NCI-H345 (cell line): ENCODE measurements at regions not wholly inside any gene's neighbourhood (a gene's known extent, or its start where the extent isn't known, plus 50 kb on each side); places are given as distances from the start of the nearest gene placed in this dataset.
"Not testable (repeated sequence)": the region's sequence is repeated elsewhere in the genome, so short reads cannot be mapped to it uniquely, and the experiment has no call there.

Experiments
- DNase-seq: peaks from one replicate; lab custom pipeline; 2025; lab: John Stamatoyannopoulos, UW

DNA sequence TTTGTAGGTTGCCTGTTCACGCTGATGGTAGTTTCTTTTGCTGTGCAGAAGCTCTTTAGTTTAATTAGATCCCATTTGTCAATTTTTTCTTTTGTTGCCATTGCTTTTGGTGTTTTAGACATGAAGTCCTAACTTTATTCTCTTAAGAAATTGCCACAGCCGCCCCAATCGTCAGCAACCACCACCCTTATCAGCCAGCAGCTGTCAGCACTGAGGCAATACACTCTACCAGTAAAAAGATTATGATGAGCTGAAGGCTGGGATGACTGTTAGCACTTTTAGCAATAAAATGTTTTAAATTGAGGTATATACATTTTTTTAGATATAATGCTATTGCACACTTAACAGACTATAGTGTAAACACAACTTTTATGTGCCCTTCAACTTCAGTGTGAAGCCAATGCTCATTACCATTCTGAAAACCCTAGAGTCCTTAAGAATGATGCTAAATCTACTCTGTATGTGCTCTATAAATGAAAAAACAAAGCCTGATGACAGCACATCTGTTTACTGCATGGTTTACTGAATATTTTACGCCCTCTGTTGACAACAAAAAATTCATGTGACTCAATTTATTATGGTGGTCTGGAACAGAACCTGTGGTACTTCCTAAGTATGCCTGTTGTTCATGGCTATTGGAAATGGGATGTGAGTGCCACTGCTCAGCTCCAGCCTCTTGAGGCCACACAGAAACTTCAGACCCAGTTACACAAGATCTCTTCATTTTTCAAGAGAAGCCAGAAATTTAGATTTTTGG lies 197.4 kb downstream of the DUSP6 start:
- no peak for DNase-seq

DNA sequence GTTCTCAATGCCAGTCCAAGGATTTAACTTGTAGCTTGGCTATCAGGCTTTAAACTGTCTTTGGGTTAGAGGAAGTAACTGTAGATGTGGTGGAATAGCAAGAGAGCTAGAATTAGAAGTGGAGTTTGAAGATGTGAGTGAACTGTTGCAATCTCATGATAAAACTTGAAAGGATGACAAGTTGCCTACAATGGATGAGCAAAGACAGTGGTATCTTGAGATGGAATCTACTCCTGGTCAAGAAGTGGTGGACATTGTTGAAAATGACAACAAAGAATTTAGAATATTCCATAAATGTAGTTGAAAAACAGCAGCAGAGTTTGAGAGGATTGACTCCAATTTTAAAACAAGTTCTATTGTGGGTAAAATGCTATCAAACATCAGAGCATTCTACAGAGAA lies 199.0 kb downstream of the DUSP6 start:
- no peak for DNase-seq

DNA sequence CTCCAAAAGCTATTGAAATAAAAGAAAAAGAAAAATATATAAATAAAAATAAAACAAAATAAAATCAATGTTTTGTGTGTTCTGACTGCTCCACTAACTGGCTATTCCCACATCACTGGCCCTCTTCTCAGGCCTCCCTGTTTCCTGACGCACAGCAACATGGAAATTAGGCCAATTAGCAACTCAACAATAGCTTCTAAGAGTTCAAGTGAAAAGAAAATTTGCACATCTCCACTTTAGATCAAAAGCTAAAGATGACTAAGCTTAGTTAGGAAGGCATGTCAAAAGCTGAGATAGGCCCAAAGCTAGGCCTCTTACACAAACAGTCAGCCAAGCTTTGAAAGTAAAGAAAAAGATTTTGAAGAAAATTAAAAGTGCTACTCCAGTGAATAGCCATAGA lies 200.8 kb downstream of the DUSP6 start:
- DNase-seq: no peak

DNA sequence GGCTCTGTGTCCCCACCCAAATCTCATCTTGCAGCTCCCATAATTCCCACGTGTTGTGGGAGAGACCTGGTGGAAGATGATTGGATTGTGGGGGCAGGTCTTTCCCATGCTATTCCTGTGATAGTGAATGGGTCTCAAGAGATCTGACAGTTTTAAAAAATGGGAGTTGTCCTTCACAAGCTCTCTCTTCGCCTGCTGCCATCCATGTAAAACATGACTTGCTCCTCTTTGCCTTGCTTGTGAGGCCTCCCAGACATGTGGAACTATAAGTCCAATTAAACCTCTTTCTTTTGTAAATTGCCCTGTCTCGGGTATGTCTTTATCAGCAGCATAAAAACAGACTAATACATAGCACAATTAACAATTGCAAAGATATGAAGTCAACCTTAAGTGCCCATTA lies 201.5 kb downstream of the DUSP6 start:
- not testable (repeated sequence) for DNase-seq

DNA sequence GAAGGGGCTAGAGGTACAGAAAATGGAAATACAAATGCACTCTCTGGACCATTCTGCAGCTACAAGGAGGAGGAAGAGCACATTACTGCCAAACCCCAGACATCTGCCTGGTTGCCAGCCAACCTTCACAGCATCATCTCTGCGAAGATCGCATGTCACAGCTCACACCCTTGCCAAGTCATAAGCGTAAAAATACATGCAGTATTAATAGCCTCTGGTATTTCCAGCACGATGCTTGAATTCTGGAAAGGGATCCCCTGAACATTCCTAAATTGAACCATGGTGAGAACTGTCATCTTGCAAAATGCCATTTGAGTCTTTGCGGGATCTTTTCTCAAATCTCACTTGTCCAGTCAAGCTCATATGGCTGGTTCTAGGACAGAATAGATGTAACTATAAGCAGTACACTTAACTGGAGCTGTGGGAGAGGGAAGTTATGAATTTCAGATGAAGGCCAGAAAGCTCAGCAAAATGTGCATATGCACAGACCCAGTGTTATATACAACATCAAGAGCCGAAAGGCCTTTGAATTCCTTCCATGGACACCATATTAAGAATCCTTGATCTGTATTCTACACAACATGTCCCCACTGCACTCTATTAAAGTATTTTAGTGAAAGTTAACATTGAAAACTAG lies 211.6 kb downstream of the DUSP6 start:
- DNase-seq: no peak

DNA sequence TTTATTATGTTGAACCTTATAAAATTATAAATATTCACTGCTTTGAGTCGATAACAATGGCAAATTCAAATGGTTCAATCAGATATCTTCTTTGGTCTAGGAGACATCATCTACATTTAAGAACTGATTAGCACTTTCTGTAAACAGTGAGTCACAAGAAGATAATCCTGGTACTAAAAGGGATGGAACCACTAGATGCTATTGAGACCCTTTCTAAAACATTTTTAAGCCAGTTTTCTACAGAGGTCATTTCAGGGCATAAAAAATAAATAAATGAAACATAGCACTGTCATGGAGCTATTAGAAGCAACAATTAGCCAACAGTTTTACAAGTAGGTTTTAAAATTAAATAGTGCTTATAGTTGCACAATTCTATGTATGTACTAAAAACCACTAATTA lies 212.2 kb downstream of the DUSP6 start:
- DNase-seq: no peak

DNA sequence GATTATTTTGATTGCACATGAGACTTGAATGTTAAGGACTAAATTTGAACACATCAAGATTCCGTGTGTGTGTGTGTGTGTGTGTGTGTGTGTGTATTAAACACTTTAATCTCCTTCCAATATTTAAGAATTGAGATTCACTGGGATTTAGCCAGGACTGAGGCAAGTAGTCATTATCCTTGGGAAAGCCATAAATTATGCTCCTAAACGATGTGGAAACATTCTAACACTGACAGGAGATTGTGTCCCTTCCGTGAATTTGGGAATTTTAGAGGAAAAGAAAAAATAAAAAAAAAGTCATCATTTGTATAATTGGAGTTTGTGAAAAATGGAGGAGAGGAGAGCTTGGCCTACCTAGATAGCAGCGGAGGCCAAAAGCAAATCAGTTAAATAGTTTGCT lies 212.9 kb downstream of the DUSP6 start:
- DNase-seq: no peak

DNA sequence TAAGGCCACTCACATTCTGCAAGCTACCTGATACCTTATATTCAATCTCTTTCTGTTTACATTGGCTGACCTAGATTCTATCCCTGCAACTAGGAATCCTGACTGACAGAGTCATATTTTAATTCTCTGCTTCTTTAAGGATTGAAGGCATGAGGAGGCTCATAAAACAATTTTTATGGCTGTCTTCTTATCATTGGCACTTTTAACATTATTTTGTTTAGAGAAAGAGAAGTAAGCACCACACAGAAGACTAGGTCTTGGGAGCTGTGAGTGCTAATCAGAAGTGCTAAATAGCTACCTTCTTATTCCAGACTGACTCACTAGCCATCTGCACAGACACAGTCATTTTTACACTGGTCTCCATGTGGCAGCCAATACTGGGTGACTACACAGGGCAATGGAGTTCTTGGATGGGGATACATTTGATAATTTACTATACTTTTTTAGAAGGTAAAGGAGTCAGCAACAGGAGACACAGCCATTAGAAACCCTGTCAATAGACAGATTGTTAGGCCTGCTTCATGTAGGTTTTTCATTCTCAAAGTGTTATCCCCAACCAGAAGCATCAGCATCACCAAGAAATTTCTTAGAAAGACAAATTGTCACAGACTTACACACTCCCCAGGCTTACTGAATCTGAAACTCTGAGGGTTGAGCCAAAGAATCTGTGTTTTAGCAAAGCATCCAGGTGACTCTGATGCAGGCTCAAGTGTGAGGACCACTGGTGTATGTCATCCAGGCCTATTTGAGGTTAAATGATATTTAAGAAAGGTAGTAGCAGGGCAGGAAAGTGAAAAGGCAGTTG lies 214.1 kb downstream of the DUSP6 start:
- no peak for DNase-seq

DNA sequence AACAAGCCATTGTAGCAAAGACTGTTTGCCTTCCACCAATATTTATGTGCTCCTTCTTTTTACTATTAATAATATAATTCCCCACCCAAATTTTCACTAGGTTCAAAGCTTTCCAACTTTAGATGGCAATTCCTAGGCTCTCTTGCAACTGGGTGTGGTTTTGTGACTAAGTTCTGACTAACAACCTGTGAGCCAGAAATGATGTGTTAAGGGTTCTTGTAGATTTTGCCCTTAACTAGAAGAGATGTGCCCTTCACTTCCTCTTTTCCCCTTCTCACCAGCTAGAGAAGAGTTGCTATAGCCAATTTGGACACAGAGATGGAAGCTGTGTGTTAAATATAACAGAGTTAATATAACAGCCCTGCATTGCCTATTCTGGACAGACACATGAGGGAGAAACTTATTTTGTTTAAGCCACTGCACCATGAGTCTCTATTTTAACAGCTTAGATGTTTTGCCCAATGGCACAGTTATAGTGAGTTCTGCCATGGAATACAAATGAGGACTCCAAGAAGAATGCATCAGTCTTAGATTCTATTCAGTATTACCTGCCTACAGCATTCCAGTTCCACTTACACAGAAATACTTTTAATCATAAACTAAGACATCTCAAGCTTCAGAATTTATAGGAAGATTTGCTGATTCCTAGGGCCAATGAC lies 216.2 kb downstream of the DUSP6 start:
- no peak for DNase-seq

DNA sequence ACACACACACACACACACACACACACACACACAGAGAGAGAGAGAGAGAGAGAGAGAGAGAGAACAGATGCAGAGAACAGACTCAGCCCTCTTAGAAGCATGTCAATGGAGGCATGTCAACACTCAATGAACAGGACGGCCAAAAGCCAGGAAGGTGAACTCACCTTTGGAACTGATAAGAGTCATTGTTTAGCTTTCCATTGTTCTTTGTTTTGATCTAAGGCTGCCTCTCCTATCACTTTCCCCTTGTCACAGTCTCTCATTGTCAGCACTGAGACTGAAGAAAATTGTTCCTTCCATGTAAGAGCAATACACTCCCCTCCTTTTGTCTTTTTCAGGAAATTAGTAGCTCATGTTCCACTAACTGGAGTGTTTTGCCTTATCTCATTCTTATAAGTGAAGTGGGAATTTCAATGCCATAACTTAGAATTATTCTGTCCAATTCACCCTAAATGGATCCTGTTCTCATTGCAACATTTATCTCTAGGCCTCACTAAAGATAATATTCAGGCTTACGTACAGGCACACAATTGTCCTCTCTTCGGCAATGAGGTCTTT lies 218.0 kb downstream of the DUSP6 start:
- DNase-seq: peak; percentile 0

DNA sequence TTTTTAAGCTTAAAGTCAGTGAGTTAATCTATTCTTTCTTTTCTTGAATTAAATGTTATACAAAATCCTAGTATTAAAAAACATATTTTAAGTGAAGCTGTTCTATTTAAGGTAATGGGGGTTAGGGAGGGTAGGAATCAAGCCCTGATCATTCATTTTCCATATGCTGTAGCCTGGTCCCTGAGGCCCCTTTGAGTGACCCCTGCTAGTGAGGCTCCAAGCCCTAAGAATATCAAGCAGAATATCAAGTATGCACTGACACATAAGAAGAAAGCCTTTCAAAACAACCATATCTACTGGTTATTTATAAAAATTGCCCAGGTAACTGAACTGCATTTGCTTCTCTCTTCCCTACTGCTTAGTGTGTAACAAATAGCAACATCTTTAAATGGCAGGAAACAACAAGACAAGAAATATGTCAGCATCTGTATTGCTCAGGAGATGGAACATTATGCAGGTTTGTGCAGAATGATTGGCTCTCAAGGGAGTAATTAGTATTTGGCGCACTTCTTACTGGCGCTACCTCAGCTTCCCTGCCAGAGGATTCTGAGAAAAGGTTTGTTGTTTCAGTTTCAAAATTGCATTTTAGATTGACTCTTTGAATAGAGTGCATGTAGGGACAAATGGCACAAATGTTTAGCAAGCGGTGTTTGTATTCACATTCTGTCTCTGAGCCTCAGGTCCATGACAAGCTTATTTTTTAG lies 223.0 kb downstream of the DUSP6 start:
- no peak for DNase-seq

DNA sequence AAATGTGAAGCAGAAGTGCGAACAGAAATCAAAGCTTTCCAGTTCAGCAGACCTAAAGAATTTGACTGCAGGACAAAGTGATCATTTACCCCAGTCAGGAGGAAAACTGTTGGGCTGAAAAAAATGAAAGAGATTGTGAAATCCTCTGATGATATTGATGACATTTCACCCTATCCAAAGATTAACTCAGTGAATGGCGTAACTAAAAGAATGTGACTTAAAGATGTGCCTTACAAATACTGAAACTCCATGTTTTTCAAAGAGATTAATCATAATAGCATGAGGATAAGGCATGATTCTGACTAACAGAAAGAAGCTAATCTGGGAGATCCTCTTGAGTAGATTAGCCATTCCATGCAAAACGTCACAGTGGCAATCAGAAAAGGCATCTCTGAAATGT lies 225.6 kb downstream of the DUSP6 start:
- no peak for DNase-seq

DNA sequence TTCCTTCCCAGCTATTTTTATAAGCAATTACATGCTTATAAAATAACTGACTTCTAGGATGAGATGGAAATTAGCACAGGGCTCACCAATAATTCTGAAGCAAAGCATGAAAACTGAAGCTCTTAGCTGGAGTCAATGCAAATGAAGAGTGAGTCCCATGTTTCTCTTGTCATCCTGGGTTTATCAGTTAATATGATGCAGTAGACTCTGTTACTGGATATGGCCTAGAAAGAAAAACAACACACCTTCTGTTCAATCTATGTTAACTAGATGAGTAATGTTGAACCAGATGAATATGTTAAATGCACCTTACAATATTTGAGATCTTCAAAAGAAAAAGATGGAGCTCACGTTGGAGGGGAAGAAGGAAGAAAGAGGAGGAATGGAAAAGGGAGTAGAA lies 229.4 kb downstream of the DUSP6 start:
- DNase-seq: no peak

DNA sequence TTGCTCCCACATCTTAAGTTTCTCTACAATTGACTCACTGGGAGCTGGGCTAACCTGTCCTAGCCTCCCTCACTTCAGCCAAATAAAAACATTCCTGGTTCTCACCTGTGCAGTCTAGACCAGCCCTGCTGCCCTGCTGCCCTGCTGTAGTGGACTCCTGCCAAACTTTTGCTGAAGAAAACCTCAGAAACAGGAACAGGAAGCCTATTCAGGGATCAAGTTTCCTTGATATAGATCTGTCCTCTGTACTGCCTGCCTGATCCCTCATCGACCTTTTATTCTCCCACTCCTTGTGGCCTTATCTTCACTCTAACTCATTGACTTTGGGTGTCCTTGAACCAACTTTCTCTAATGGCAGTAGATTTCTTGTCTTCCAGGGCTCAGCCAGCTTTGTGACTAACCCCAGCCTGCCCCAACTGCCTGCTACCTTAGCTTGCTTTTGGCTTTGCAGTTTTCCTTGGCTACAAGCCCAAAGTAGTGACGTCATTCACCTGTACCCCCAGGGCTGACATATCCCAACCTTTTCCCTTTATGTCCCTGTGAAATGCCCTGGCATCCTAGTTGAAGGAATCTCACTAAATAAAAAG lies 234.8 kb downstream of the DUSP6 start:
- no peak for DNase-seq

DNA sequence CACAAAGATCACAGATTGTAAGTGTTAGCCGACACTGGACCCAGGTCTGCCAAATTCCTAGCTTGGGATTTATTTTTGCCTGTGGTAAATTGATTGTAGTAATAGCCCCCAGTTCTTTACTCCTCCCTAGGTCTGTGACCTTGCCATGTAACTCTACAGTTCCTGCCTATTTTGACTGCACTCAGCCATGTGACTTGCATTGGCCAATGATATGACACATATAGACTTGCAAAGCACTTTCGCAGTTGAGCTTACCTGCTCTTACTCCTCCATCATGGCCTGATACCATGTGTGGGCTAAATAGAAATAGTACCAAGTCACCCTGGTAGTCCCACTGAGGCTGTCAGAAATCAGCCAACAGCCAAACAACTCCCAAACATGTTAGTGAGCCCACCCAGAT lies 240.3 kb downstream of the DUSP6 start:
- DNase-seq: no peak

DNA sequence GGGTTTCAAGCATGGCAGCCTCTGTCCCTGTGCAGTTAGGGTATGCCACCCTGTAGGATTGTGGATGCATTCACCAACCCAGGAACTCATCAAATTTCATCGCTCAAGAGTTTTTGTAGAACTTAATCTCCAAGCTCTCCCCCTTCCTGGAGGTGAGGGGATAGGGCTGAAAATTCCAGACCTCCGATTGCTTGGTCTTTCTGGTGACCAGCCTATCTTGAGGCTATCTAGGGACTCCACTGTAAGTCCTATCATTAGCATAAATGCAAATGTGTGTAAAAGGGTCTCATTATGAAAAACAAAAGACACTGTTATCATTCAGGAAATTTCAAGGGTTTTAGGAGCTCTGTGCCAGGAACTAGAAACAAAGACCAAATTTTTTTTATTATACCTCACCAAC lies 244.0 kb downstream of the DUSP6 start:
- no peak for DNase-seq

DNA sequence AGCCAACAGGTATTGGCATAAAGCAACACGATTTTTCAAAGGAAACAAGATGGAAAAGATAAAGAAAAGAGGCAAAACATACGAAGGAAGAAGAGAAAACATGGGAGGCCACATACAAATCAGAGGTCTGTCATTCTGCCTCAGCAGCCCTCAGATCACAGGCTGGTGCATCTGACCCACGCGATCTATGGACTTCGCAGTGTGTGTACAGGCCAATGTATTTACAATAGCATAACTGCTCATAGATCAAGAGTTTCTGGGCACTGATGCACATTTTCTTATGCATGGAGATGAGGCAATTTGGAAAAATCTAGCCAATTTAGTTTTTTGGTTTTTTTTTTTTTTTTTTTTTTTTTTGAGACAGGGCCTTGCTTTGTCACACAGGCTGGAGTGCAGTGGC lies 245.4 kb downstream of the DUSP6 start:
- DNase-seq: no peak

DNA sequence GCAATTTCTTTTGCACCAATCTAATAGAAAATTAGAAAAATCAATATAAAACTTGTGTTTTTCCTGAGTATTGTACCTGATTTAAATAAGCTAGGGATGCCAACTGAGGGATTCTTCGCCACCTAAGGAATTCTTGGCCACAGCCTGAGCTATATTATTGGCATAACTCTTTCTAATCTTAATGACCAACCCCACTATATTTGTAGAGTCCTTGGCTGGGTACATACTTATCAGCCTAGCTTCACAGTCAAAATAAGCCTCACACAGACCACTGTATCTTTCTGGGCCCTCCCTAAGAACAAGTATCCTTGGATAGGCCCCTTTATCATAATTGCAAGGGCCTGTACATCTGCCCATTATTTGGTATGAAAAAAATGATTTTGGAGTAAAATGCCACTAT lies 247.1 kb downstream of the DUSP6 start:
- DNase-seq: no peak

DNA sequence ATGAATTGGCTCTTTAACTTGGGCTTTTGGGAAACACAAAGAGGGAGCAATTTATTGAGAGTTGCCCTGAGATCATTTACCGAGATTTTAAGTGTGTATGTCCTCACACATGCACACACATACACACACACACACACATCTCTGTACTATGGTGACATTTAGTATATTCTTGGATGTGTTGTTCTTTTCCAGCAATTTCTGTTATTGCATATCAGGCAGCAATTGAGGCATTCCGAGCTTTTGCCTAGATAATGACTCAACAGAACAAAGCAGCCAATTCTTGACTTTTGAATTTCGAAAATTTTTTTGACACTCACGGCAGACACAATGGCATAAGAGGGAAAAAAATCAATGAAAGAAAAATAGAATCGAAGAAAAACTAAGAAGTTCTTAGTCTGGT lies 248.5 kb downstream of the DUSP6 start:
- DNase-seq: no peak

DNA sequence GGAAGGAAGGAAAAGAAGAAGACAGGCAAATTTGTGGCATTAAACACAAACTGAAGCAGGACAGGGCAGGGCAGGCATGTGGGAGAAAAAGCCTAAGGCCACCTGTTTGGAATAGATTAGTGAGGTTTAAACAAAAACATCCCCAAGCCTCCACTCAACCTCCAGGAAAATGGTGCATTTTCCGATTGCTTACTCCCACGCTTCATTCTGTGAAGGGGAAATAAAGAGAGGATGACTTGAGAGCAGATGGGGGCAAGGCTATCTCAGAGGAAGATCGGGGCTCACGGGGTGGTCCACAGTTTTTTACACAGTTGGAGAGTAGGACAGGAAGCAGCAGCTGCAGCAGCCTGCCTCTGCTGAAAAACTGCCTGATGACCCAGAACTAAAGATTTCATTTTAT lies 250.9 kb downstream of the DUSP6 start:
- no peak for DNase-seq

DNA sequence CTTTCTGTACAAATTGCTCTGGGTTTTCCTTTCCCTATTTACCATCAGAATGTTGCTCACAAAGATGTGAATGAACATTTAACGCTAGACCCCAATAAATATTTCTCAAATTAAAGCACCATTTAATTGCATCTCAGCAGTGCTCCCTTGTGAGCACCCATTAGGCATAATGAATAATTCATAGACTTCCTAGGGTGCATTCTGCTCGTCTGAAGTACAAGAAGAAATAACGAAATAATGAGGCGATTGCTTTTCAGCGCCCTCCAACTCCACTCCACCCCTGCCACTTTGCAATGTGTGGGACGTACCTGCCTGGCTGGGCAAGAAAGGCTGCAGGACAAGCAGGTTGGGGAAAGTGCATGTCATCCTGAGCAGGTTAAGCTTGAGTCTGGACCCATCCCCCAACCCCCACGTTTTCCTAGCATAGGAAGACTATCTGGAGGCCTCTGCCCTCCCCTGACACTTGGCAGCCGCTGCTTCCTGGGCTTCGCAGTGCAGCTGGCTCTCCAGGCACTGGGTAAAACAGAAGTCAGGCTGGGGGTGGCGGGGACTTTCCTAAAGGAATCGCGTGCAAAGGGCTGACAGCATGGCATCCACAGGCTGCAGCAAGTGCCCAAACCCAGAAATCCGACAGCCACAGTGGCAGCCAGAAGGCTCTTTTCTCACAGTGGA lies 253.7 kb downstream of the DUSP6 start:
- DNase-seq: no peak
